GM21717 (cell line): ENCODE measurements at regions not wholly inside any gene's neighbourhood (a gene's known extent, or its start where the extent isn't known, plus 50 kb on each side); places are given as distances from the start of the nearest gene placed in this dataset.

ENCODE experiments used
- ATAC-seq: cut with Tn5 transposase; IDR thresholded peaks from one replicate; pipeline ENCODE4 v1.9.1; 2021; ENCODE audit warnings: mild to moderate bottlenecking, moderate library complexity; ENCODE audit not compliant: unreplicated experiment

DNA sequence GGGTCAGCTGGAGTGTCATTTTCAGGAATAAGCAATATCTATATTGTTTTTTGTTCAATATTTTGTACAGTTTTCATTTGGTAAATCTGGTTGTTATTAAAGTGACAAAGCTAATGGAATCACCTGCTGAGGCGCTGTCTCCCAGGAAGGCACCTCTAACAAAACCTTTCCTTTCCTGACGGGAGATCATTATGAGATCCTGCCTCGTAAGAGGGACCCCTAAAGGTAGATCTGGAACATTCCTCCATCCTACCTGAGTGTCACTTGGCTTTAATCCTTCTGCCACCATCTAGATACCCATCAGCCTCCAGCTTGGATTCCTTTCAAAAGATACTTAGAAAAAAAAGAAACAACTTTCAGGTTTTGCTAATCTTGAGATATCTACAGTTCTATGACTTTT lies 157.7 kb downstream of the FAT3 start:
- ATAC-seq, result no peak

DNA sequence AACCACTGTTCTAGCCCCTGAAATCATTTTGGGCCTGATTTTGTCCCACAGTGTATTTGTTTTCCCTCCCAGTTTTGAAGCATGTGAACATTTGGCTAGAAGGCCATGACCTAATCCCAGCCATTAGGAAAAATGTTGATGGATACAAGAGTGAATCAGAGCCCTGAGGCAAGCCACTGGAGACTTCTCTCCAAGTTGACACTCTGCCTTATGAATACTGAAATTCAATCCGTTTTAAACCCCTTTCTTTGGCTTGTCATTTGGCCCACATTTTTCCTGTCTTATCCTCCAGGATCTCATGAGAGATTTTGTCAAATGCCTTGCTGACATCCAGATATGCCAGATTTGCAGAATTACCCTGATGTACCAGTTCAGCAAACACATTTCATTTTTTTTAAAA lies 158.8 kb downstream of the FAT3 start:
- no peak for ATAC-seq

DNA sequence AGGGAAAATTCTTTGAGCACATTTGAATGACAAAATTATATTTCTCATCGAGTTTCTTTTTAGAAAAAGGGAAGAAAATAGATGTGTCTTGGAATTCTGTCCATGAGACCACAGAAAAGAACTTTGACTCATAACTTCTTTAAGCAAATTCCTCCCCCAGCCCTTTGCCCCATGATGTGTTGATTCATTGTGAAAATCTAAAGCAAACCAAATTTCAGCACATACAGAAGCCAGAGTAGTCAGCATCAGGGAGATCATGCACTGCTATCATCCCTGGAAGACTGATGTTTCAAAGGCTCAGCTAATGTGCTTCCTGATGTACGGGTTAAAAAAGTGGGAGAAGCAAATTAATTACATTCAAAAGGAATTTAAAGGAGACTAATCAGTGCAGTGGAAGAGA lies 159.7 kb downstream of the FAT3 start:
- ATAC-seq, result no peak

DNA sequence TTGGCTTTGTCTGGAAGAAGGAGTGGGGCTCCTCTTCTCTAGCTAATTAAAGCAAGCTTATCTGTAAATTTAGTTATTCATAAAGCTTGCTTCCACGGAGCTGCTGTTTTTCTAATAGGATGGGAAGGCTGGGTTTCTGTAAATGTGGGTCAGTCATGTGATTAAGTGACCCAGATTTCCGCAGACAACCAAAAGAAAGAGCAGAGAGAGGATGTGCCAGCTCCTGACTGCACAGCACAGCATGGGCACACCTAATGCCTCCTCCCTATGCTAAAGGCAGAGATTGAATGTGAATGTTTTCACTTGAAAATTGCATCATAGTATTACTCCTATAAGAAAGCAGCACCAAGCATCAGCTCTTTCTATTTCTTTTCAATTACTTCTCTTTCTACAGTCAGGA lies 160.2 kb downstream of the FAT3 start:
- no peak for ATAC-seq

DNA sequence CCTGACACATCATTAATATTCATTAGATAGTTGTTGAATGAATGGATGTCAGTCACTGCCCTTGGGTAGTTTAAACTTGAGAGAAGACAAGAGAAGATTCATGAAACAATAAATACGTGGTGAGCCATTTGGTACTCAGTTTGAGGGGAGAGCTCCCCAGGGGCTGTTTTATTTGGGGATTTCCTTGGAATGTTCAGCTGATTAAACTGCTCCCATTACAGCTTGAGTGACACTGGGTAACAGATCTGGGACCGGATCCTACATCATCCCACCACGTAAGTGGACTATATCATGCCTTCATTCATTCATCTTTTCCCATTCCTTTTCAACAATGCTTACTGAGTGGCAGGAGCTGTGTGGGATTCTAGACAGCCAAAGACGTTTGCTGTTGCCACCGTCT lies 162.0 kb downstream of the FAT3 start:
- ATAC-seq, result no peak

DNA sequence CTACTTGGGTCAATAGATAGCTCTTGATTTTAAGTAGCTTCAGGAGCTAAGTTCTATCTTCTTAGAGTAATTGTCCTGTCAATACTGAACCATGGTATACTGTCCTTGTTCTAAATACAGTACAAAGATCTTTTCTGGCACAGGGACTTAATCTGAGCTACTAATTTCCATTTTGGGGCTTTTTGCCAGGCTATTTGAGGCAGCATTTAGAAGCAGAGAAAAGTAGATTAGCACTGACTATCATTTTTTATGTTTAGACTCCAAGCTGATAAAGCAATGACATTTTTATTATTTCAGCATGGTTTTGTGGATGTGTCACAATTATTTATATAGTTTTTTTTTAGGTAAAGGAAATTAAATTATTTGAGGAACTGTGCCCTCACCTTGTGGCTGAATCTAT lies 163.2 kb downstream of the FAT3 start:
- no peak for ATAC-seq

DNA sequence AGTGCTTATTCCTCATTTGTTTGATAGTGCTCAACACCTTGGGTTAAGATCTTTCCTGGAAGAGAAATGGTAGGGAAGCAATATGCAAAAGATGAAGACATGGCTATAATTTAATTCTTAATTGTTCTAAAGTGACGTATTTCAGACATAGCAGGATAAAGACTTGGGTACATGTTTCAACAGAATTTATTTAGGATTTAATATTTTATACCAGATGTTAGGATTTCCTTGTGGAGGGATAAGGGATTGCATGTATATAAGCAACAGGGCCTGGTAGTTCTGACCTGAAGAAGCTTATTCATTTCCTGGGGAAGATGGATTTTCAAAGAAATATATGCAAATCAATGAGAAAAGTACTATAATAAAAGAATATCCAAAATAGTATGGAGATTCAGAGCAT lies 163.8 kb downstream of the FAT3 start:
- no peak for ATAC-seq

DNA sequence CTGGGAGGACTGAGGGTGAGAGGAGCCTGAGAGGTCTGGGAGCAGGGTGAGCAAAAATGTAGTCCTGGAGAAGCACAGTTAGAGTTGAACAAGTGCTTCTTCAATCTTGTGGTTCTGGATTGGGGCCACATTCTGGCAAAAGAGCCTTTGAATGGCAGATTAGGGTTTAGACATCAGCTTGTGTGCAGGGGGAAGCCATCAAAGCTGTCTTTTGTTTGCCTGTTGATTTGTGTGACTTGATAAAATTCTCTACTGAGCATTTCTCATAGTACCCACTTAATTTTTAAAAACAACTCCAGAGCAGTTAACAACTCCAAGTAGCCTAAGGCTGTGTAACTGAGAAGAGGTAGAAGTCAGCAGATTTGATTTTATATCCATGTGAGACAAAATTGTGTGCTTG lies 166.2 kb downstream of the FAT3 start:
- no peak for ATAC-seq

DNA sequence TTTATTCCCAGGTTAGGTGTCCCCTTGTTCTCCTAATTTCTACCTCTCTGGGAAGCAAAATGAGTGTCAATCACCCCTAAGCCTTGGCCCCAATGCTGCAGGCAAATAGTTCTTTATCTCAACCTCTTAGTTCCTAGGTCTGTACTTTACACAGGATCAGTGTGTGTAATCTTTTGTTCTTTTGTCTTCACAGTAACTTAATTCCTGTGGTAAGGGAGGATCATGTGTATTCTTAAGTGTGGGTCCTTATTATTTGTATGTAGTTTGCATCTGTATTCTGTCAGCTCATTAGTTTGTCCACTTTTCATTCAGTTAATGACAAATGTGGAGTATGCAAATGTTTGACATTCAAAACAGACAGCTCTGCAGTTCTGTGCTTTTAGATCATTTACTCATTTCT lies 166.7 kb downstream of the FAT3 start:
- no peak for ATAC-seq

DNA sequence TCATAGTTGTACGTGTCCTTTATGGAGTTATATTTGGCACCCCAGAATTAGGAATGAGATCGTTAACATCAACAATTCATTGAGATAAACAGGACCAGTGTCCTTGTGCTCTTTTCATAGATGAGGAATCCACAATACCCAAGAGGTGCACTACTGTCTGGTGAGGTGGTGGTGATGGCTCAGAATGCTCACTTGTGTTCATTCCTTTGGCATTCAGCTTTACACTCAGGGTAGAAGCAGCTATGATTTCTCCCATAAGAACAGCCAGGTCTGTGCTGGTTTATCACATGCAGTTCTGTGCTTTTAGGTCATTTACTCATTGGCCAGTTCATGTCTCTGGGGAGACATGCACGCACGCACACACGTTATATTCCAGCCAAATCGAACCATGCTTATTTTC lies 167.2 kb downstream of the FAT3 start:
- no peak for ATAC-seq

DNA sequence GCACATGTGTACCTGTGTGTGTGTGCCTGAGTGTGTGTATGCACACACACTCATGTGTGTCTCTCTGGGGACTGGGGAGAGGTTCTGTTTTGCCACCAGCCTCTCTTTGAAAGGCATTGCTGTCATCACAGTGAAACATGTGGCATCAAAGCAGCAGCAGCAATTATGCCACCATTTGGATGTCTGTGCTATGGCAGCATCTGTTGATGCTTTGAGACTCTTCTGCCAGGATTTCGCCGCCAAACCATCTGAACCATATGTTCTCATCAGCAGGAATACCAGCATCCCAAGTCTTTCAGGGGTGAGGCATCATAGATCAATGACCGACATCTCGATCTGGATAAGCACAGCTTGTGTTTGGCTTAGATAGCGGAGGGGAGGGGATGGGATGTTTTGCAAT lies 168.6 kb downstream of the FAT3 start:
- no peak for ATAC-seq

DNA sequence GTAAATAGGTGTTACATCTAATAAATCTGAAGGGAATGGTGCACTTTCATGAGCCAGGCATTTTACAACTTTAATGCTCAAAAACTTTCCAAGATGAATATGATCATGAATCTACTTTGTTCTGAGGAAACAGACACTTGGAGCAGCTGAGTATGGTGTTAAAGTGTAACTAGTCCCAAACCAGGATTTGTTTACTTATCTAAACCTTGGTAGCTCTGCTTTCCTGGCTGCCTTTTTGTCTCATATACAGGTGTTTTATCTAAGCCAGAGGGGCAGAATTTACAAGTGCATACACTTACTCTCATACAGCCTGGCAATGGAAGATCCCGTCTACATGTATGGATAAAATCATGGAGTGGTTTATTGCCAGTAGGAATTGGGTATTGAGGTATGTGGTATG lies 171.5 kb downstream of the FAT3 start:
- no peak for ATAC-seq

DNA sequence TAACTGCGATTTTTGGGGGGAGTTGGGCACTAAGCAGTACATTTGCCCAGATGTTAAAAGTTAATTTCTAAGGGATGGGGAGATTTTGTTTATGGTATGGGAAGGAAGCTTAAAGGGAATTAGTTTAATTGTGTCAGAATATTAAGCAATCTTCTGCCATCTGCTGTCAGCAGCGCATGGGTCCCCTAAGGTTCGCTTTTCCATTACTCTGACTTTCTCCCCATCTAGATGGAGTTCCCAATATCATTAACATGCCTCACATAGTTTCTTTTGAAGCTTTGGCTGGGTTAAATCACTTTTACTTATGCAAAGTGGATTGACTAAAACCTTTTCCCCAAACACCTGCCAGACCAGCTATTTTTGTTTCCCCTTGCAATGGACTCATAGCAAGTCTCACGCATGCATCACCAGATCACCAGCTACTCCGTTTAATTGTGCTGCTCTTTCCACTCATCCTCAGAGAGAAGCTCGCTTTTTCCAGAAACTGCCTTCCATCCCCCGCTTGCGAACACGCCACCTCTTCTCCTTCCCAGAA lies 172.7 kb downstream of the FAT3 start:
- ATAC-seq, result no peak

DNA sequence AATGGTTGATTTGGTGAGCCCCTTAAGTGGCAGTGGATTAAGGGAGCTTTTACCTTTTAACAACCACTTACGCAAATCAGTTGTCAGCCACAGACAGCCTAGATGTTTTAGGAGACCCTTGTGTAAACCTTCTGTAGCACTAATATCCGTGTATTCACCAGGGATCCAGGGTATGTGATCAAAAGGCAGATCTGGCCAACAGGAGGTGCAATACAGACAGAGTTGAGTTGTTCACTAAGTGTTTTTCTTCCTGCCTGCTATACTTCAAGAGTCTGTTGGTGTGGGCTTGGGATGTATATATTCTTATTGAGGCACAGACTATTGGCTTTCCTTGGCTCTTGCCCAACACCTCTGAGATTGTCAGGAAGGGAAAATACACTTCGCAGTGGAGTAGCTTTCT lies 175.1 kb downstream of the FAT3 start:
- ATAC-seq, result no peak

DNA sequence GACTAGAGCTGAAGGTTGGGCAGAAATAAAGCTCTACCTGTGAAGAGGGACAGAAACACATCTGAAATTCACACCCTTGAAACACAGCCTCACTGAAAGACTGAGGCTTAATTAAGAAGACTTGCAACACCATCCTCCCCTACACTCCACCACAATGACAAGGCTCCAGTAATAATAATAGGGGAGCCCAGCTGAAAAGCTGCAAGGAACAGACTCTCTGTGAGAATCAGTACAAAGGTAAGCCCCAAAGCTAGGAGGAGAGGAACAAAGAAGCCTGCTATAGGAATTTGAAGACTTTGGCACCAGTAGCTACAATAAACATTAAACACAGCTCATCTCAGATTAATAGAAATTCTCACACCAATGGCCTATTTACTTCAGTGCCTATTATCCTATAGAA lies 176.9 kb downstream of the FAT3 start:
- no peak for ATAC-seq

DNA sequence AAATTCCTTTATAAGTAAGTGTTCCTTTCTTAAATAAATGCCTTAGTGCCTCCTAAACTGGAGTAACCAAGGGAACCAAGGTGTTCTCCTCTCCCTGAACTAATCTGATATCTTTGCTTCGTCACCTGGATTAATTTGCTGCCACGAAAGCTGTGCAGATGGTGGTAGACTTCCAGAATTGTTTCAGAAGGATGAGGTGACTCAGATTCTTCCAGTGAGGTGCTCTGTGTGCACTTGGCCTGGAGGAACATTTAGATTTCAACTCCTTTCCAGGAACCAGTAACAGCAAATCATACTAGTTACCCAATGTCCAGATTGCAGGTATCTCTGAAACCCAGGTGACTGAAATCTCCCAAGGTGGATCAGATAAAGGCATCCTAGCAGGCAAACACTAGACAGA lies 181.9 kb downstream of the FAT3 start:
- no peak for ATAC-seq

DNA sequence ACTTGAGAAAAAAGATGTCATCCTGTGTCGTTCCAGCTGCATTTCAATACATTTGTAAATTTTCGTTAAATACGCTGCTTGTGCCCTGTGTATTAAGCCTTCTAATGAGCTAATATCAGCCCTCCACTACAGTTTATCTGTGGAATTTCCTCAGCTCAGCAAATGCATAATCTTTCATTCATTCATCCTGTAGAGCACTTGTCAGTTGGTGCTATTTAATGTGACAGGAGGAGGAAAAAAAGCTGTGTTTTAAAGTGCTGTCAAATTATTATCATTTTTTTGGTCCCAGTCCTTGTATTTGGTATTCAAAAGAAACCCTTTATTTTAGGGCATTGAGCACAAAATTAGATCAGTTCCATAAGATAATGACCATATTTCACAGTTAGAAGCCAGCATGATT lies 184.7 kb downstream of the FAT3 start:
- no peak for ATAC-seq

DNA sequence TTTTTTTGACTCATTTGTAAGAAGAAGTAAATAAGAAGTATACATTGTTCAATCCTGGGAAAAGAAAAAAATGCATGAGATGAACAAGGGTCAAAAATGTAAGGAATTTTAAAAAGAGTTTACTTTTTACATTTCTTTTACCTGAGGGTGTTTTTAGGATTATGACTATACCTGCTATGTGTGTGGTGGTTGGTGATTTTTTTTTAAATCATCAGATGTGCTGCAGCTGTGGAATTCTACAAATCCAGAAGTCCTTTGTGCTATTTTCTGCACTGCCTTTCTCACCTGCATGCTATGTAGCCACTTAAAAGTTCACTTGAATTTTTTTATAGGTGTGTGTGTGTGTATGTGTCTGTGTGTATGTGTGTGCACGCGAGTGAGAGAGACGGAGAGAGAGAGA lies 185.3 kb downstream of the FAT3 start:
- ATAC-seq, result no peak

DNA sequence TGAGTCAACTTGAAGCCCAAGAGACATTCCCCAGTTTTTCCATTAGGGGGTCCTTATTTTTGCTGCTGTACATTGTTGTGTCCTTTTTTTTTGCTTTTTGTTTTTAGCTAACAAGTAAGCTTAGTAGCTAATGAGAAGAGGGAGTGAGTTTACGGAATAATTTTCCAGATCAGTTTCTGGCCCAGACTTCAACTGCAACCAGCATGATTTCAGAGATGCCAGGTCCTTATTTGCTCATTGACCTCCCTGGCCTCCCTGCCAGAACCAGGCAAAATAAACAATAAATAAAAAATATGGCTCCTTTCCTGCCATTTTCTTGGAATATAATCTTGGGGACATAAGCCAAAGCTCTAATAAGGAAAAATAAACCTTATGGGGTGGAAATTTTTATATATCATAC lies 185.9 kb downstream of the FAT3 start:
- ATAC-seq, result no peak

DNA sequence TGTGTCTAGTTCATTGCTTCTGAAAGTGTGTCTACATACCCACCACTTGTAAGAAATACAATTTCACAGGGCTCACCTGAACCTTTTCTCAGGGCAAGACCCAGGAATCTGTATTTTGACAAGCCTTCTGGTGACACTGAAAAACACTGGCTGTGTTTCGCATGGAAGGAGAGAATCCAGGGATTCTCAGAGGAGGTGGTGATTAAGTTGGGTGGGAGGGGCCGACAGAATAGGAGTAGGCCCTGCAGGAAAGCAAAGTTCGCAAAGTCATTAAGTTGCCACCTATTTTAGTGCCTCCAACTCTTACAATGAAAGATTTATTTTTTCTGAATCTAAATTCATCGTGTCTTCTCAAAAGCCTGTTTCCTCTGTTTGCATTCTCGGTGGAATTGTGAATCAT lies 186.8 kb downstream of the FAT3 start:
- no peak for ATAC-seq

DNA sequence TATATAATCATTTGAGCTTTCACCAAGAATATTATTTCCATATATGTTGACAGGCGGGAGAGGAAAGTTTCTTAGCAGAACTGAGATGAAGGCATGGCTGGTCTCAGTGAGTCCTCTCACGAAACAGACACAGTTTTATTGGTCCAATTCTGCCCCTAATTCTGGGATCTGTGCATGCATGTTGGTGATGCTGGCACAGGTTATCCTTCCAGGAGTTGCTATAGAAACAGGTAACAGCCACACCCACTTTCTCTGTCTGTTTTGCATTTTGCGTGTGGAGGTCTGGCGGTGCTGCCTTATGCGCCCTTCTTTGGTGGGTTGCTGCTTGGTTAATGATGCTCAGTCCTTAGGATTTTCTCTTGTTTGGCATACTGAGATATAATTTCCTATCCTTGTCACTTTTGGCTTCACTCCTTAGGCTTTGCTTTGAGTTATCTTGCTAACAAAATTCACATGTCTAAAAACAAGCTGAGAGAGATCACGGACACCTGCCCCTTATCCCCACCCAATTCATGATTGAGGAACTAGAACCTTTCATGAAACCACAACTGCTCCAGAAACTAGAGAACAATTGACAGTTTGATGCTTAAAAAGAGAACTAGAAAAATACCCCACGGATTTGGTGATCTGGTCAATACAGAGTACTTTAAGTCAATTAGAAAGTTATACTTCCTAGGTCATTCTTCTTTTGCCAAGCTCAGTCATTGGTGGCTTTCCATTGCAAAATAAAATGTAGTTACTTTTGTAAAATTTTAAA lies 189.3 kb downstream of the FAT3 start:
- peak; percentile 73 for ATAC-seq

DNA sequence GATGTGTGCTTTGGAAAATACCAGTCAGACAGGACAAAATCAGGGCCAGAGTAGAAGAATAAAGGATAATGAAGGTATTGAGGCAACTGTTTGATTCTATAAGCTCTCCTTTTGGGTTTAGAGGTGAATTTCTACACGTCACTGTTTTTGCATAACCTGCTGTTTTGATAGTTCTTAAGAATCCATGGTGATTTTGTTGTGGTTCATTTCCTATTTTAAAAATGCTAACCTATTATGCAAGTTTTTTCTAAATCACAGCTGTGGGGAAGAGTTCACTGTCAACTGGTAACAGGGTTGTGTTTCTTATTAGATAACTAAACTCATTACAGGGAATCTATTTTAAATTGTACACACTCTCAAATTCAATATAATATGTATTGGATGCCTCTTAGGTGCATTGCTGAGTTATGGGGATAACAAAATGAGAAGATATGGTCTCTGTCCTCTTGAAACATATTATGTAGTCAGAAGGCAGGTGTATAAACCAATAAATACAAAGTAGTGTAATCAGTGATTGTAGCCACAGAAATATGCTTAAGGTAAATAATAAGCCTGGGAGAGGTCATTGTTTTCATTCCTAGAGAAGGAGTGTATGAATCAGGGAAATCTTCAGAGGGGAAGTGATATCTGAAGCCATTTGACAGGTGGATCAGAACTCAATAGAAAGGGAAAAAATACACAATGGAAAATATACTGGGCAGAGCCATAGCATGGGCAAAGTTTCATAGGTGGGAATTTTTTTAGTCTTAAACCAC lies 192.5 kb downstream of the FAT3 start:
- no peak for ATAC-seq
